ENCODE measurements at regions not wholly inside any gene's neighbourhood (a gene's known extent, or its start where the extent isn't known, plus 50 kb on each side); places are given as distances from the start of the nearest gene placed in this dataset.

DNA sequence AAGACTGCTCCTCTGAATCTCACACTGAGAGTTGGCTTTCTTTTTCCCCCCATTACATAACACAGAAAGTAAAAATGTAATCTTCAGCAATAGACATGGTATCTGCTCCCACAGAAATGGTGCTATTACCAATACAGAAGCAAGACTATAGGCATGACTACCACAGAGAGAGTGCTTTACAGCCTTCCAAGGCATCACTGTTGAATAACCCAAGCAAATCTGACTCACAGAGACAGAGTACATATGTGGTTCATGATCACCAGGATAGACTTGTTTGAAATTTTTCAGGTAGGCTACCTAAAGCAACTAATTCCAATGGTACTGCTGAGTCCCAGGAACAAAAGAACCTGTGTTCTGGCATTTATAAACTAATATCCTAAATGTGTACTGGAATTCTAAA lies 1373.4 kb upstream of the C9orf72 start:
- no peak overlapping the region for H3K27ac ChIP-seq (replicated peaks)
- TF ChIP-seq, protein P1, sequence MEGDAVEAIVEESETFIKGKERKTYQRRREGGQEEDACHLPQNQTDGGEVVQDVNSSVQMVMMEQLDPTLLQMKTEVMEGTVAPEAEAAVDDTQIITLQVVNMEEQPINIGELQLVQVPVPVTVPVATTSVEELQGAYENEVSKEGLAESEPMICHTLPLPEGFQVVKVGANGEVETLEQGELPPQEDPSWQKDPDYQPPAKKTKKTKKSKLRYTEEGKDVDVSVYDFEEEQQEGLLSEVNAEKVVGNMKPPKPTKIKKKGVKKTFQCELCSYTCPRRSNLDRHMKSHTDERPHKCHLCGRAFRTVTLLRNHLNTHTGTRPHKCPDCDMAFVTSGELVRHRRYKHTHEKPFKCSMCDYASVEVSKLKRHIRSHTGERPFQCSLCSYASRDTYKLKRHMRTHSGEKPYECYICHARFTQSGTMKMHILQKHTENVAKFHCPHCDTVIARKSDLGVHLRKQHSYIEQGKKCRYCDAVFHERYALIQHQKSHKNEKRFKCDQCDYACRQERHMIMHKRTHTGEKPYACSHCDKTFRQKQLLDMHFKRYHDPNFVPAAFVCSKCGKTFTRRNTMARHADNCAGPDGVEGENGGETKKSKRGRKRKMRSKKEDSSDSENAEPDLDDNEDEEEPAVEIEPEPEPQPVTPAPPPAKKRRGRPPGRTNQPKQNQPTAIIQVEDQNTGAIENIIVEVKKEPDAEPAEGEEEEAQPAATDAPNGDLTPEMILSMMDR (IDR thresholded peaks at IDR 0.05; ENCODE audit: borderline replicate concordance): no peak
- no peaks in the 10 kb centered on the region for H3K27me3 ChIP-seq (ENCODE audit: low read depth)
- H3K4me3 ChIP-seq: no peak overlapping the region
- H3K9me3 ChIP-seq (replicated peaks): peaks cover 30% of the 10 kb centered on the region
- H3K4me1 ChIP-seq: no peaks in the 10 kb centered on the region
- no peak for DNase-seq
- no peaks in the 10 kb centered on the region for H3K36me3 ChIP-seq
- intact Hi-C loops (cut with micrococcal nuclease): no loop called here

DNA sequence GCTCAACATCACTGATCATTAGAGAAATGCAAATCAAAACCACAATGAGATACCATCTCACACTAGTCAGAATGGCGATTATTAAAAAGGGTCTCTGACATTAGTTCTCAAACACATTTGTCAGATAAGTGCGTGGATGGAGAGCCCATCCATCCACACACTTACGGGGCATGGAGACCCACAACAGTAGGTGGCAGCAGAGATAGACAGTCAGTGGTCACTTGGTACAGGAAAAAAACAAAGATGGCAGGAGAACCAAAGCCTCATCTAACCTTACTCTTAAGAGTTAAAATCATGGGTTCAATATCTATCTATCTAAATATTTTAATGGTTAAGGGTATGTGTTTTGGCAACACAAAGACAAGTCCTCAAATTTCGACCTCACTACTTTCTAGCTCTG lies 1378.7 kb upstream of the C9orf72 start:
- TF ChIP-seq, protein P1 (IDR thresholded peaks at IDR 0.05; ENCODE audit: borderline replicate concordance): no peak
- DNase-seq: no peak
- intact Hi-C loops (cut with micrococcal nuclease): no loop called here

DNA sequence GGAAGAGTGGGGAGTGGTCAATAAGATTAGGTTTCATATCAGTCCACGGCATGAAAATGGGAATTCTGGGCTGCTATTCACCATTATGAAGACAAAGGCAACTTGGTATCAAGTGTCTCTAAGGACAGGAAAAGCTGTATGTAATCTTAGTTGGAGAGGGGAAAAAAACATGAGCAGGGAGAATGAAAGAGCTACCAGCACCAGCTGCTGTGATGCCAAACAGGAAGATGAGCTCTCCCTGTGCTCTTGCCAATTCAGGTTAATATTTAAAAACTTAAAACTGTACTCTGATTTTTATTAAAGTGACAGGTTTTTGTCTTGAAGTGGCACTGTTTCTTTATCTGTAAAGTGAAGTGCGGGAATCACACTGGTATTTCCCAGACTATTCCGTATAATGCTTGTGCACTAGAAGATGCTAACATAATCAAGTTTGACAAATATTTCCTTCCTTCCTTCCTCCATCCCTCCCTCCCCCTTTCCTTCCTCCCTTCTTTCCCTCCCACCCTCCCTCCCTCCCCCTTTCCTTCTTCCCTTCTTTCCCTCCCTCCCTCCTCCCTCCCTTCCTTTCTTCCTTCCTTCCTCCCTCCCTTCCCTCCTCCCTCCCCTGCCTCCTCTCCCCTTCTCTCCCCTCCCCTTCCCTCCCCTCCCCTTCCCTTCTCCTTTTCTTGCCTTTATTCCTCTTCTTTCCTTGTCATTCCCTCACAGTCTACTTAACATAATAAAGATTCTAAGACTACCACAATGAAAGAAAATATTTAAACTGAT lies 1383.0 kb upstream of the C9orf72 start:
- no peaks in the 10 kb centered on the region for H3K4me1 ChIP-seq
- H3K27ac ChIP-seq (replicated peaks): no peak overlapping the region
- no peak overlapping the region for H3K4me3 ChIP-seq
- no peaks in the 10 kb centered on the region for H3K36me3 ChIP-seq
- H3K27me3 ChIP-seq (ENCODE audit: low read depth): no peaks in the 10 kb centered on the region
- TF ChIP-seq, protein P1 (IDR thresholded peaks at IDR 0.05; ENCODE audit: borderline replicate concordance): no peak
- peaks cover 8% of the 10 kb centered on the region for H3K9me3 ChIP-seq (replicated peaks)
- intact Hi-C loops (cut with micrococcal nuclease): no loop called here
- DNase-seq: no peak

More for the DNA sequence above, 1378.7 kb upstream of the C9orf72 start:
- no peaks in the 10 kb centered on the region for H3K27me3 ChIP-seq (ENCODE audit: low read depth)
- peaks cover 34% of the 10 kb centered on the region for H3K9me3 ChIP-seq (replicated peaks)
- H3K4me1 ChIP-seq: no peaks in the 10 kb centered on the region
- H3K36me3 ChIP-seq: no peaks in the 10 kb centered on the region
- no peak overlapping the region for H3K4me3 ChIP-seq
- H3K27ac ChIP-seq (replicated peaks): no peak overlapping the region

DNA sequence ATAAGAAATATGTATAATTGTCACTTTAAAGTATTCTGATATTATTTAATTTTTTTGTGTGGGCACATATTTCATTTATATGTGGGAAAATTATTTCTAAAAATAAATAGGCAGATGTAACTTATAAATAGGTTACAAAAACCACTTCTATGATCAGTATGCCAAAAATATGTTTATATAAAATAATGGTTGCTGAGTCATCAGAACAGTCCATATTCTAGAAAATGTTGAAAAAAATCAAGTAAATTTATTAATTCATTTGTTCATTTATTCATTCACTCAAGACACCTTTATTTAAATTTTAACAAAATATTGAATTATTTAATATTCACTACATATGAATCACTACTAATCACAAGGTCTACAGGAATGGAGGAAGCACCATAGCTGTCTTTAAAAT lies 1387.3 kb upstream of the C9orf72 start:
- no peaks in the 10 kb centered on the region for H3K27me3 ChIP-seq (ENCODE audit: low read depth)

DNA sequence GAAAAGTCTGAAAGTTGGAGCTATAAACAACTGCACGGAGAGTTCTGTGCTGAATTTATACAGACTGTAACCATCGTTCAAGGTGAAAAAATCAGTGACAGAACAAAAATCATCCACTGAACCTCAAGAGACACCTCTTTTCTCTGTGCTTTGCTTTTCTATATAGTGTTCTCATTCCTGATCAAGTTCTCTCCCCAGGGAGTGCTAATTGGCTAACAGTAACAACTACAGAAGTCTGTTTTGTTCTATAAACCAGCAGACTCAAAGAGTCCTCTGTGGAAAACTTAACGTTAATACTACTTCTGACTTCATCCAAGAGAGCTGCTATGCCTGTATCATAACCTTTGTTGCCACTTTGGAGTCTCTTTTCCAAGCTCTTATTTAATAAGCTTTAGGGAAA lies 1388.3 kb upstream of the C9orf72 start:
- intact Hi-C loops (cut with micrococcal nuclease): no loop called here
- TF ChIP-seq, protein P1 (IDR thresholded peaks at IDR 0.05; ENCODE audit: borderline replicate concordance): no peak
- no peaks in the 10 kb centered on the region for H3K36me3 ChIP-seq
- H3K27me3 ChIP-seq (ENCODE audit: low read depth): no peaks in the 10 kb centered on the region
- no peak overlapping the region for H3K4me3 ChIP-seq
- H3K4me1 ChIP-seq: no peaks in the 10 kb centered on the region
- H3K9me3 ChIP-seq (replicated peaks): no peaks in the 10 kb centered on the region
- no peak for DNase-seq
- no peak overlapping the region for H3K27ac ChIP-seq (replicated peaks)

More for the DNA sequence above, 1387.3 kb upstream of the C9orf72 start:
- DNase-seq: no peak
- TF ChIP-seq, protein P1 (IDR thresholded peaks at IDR 0.05; ENCODE audit: borderline replicate concordance): no peak
- no peaks in the 10 kb centered on the region for H3K4me1 ChIP-seq
- H3K36me3 ChIP-seq: no peaks in the 10 kb centered on the region
- intact Hi-C loops (cut with micrococcal nuclease): no loop called here
- H3K27ac ChIP-seq (replicated peaks): no peak overlapping the region
- no peak overlapping the region for H3K4me3 ChIP-seq
- H3K9me3 ChIP-seq (replicated peaks): no peaks in the 10 kb centered on the region

Data from left ventricle myocardium inferior (tissue), 1 donor.